Loucy (cell line): ENCODE measurements at regions not wholly inside any gene's neighbourhood (a gene's known extent, or its start where the extent isn't known, plus 50 kb on each side); places are given as distances from the start of the nearest gene placed in this dataset.

ENCODE experiments used
- CTCF ChIP-seq: fragments of 200-600 bp; sonication (generic); conservative IDR thresholded peaks from 2 replicates; pipeline ENCODE4 v1.5.1; 2014; ENCODE audit warnings: mild to moderate bottlenecking, antibody characterized with exemption, low read length
- EZH2phosphoT487 ChIP-seq: fragments of 200-600 bp; IDR thresholded peaks from 2 replicates; pipeline ENCODE4 v1.6.1; 2018; ENCODE audit warnings: antibody characterized with exemption, mild to moderate bottlenecking, moderate library complexity, borderline replicate concordance

- no peak for TF ChIP-seq CTCF
- TF ChIP-seq EZH2phosphoT487 = no peak
Observed at GRCh38 chr15:61307474-61307873, 78.4 kb upstream of the RORA start.
